T-helper 2 cell (primary cell): ENCODE measurements at regions not wholly inside any gene's neighbourhood (a gene's known extent, or its start where the extent isn't known, plus 50 kb on each side); places are given as distances from the start of the nearest gene placed in this dataset.
"Not testable (repeated sequence)": the region's sequence is repeated elsewhere in the genome, so short reads cannot be mapped to it uniquely, and the experiment has no call there.

Source experiments
- DNase-seq, 5 experiments: peaks; one replicate each; pipeline versions ENCODE4 v3.0.0 to v3.0.0-alpha.2; 2012 to 2022

DNA sequence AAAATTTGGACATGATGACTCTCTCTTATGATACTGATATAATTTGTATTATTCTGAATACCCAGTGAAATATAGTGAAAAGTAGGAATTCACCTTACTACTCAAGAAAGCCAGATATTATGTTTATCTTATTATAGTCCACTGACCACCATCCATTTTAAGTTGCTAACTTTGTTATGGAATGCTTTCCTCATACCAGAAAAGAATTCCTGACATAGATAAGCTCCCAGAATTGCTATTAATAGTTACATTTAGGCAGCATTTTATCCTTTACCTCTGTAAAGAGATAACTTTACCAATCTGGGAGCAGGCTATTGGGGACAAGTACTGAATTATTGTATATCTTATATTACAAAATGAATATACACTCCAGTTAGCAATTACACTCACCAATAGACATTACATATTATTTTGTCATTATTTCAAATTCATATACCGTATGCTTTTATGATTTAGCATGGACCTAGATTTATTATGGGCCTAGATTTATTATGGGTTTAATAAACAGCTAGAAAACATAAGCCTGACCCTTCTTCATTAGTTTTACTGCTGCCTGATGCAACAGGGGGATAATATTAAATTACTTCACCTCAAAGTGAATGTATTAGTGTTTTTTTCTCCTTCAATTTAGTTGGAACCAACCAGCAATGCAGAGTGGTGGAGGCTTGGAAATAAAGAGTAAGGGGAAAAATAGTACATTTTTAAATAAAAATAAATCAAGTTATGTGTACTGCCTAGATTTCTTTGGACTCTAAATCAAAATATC is 1886.1 kb downstream of the PCDH9 start:
- DNase-seq: no peak

DNA sequence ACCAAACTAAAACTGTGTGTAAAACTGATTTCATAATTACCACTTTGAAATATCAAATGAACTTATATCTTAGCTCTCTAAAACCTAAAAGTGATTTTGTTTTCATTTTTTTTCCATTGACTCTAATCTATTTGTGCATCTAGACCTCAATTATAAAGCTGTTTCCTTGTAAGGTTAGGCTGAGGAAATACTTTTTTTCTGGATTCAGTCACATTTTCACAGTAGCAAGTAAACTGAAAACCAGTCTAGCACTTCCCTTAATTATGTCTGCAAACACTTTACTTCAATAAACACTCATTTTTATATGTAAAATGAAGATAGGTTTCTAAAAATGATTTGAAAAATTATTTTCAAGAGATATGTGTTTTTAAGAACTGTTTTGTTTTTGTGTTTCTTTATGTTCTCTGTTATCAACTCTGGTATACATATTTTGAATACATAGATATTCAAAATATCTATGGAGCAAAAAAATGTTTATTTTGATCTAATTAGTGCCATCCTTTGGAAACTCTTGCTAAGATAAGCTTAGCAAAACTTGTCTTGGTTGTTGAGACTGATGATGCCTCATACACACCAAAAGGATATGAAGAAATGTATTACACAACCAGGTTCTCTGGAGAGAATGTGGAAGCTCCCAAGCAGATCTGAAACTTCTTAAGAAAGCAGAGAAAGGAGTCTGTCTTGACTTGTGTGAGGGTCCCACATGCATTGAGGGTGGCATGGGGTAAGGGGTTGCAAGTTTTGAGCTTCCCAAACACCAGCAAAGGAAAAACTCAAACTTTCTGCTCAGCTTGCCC is 1887.4 kb downstream of the PCDH9 start:
- no peak for DNase-seq

- DNase-seq: no peak
These were observed 1890.9 kb downstream of the PCDH9 start for GRCh38 chr13:65339241-65339640.

GRCh38 chr13:65336916-65337315 is 1893.2 kb downstream of the PCDH9 start:
- no peak for DNase-seq

GRCh38 chr13:65336087-65336749 is 1893.9 kb downstream of the PCDH9 start:
- no peak for DNase-seq

- no peak for DNase-seq
These were observed 1899.4 kb downstream of the PCDH9 start for GRCh38 chr13:65330691-65331090.

- DNase-seq: no peak
These were observed 1899.8 kb downstream of the PCDH9 start for GRCh38 chr13:65330287-65330686.

- DNase-seq: not testable (repeated sequence)
These were observed 1906.9 kb downstream of the PCDH9 start for GRCh38 chr13:65323192-65323591.

DNA sequence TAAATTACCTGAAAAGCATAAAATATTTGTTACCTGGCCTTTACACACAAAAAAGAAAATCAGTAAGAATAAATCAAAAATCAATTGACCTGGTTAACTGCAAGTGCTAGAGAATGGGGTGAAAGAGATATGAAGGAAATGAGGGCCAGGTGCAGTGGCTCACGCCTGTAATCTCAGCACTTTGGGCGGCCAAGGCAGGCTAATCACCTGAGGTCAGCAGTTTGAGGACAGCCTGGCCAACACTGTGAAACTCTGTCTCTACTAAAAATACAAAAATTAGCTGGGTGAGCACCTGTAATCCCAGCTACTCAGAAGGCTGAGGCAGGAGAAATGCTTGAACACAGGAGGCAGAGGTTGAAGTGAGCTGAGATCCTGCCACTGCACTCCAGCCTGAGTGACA is 1908.7 kb downstream of the PCDH9 start:
- not testable (repeated sequence) for DNase-seq

DNA sequence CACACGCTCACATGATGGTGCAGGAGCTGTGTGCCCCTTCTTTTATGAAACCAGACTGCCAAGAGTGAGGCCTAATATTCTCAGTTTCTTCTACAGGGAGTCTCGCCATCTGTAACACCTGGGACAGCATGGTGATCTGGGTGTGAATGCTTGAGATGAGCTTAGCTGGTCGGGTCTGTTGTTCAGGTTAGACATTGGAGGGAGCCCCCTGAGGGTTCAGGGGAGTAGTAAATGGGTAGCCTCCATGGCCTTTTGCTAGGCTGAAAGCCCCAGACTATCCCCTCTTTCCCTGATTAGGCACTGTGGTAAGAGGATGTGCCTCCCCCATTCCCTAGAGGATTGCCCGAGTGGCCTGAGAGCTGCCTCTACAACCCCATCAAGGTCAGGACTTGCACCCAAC is 1916.1 kb downstream of the PCDH9 start:
- no peak for DNase-seq

GRCh38 chr13:65310663-65311328 is 1919.3 kb downstream of the PCDH9 start:
- no peak for DNase-seq

GRCh38 chr13:65309906-65310305 is 1920.2 kb downstream of the PCDH9 start:
- DNase-seq: no peak

- DNase-seq: not testable (repeated sequence)
These were observed 1921.4 kb downstream of the PCDH9 start for GRCh38 chr13:65308729-65309128.

GRCh38 chr13:65307056-65307455 is 1923.1 kb downstream of the PCDH9 start:
- no peak for DNase-seq

DNA sequence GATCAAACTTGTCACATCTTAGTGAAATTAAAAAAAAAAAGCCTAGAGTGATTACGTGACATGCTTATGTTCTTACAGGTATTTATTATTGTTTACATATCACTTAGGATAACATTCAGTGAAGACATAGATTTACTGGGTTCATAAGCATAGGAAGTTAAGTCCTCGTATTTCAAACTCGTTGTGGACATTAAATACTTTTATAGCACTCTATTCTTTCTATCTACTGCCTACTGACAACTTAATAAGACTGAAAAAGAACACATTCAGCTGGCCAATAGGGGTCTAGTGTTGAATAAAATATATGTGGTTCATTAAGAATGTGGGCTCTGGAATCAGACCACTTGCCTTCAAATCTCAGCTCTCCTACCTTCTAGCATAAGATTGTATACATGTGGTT is 1927.4 kb downstream of the PCDH9 start:
- DNase-seq: no peak

GRCh38 chr13:65301506-65301905 is 1928.6 kb downstream of the PCDH9 start:
- no peak for DNase-seq

DNA sequence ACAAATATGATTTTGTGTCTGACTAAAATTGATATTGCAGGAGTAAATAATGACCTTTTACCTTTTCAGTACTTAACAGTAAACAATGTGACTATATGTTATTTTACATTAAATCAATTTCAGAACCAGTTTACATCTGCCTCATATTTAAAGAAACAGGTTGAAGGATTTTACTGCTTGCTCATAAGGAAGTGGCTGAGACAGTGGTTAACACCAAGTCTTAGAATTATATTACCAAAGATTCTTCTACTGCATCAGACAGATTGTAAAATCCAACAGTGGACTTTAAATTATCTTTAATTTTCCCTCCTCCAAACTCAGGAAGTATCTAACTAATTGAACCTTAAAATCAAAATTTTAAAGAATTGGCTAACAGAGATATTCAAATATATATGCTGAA is 1929.9 kb downstream of the PCDH9 start:
- DNase-seq: no peak

GRCh38 chr13:65293530-65294198 is 1936.5 kb downstream of the PCDH9 start:
- DNase-seq: no peak

DNA sequence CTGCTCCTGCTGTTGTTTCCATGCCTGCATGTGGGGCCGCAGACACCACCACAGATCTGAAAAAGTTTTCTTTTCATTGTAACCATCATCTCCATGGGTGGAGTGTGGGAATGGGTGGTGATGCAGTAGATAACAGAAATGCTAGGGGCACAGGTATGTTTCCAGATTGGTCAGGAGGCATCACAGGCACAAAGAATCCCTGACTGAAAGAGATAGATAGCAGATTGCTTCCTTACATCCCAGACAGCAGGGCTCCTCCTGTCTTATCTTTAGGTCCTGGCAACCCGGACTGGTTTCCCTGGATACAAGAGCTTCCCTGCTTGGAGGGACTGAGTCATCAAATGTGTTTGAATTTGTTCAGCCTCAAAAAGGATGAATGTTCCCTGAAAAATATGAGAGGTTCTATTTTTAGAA is 1937.6 kb downstream of the PCDH9 start:
- no peak for DNase-seq

GRCh38 chr13:65287405-65287804 is 1942.7 kb downstream of the PCDH9 start:
- no peak for DNase-seq

GRCh38 chr13:65275838-65276630 is 1954.1 kb downstream of the PCDH9 start:
- DNase-seq: no peak

DNA sequence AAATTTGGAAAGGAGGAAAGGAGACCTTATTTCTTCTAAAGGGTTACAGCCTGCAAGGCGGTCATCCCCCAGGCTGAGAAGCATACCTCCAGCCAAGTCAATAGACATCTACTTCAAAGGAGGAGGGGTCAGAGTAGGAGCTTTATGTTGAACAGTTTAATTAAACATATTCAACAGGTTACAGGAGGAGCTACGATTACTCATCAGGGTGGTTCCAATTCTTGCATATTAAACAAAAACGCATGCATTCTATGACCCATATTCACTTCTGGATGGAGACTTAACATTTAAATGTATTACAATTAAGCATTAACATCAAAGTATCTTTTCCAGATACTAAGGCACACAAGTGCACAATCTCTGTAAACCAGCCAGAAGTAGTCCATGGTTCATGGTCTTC is 1955.0 kb downstream of the PCDH9 start:
- DNase-seq: no peak
